ENCODE measurements at regions not wholly inside any gene's neighbourhood (a gene's known extent, or its start where the extent isn't known, plus 50 kb on each side); places are given as distances from the start of the nearest gene placed in this dataset.

GRCh38 chr4:164423819-164424218 lies 330.1 kb upstream of the SMIM31 start:
- Mint-ChIP-seq H3K36me3 (no peaks in the 10 kb centered on the region), H3K4me1 (no peaks in the 10 kb centered on the region), H3K4me3 (no peak overlapping the region), H3K27ac (no peak overlapping the region), H3K27me3 (no peaks in the 10 kb centered on the region), H3K9me3 (peaks cover 9% of the 10 kb centered on the region)

- no peak overlapping the region for H3K27ac Mint-ChIP-seq
- peaks cover 9% of the 10 kb centered on the region for H3K9me3 Mint-ChIP-seq
- H3K4me1 Mint-ChIP-seq: no peaks in the 10 kb centered on the region
- H3K4me3 Mint-ChIP-seq: no peak overlapping the region
- no peaks in the 10 kb centered on the region for H3K36me3 Mint-ChIP-seq
- H3K27me3 Mint-ChIP-seq: no peaks in the 10 kb centered on the region
Observed at GRCh38 chr4:164424846-164425245, 329.1 kb upstream of the SMIM31 start.

GRCh38 chr4:164428561-164428960 lies 325.4 kb upstream of the SMIM31 start:
- H3K4me1 Mint-ChIP-seq: no peaks in the 10 kb centered on the region
- no peak overlapping the region for H3K27ac Mint-ChIP-seq
- no peak overlapping the region for H3K4me3 Mint-ChIP-seq
- no peaks in the 10 kb centered on the region for H3K36me3 Mint-ChIP-seq
- H3K27me3 Mint-ChIP-seq: no peaks in the 10 kb centered on the region
- H3K9me3 Mint-ChIP-seq: no peaks in the 10 kb centered on the region

- Mint-ChIP-seq H3K36me3 (no peaks in the 10 kb centered on the region), H3K27ac (no peak overlapping the region), H3K9me3 (no peaks in the 10 kb centered on the region), H3K4me1 (no peaks in the 10 kb centered on the region), H3K4me3 (no peak overlapping the region), H3K27me3 (no peaks in the 10 kb centered on the region)
Observed at GRCh38 chr4:164438321-164438720, 315.6 kb upstream of the SMIM31 start.

- no peaks in the 10 kb centered on the region for H3K36me3 Mint-ChIP-seq
- no peaks in the 10 kb centered on the region for H3K9me3 Mint-ChIP-seq
Observed at GRCh38 chr4:164439037-164439436, 314.9 kb upstream of the SMIM31 start.

GRCh38 chr4:164440199-164440598 lies 313.7 kb upstream of the SMIM31 start:
- Mint-ChIP-seq H3K27ac (no peak overlapping the region), H3K27me3 (no peaks in the 10 kb centered on the region), H3K9me3 (no peaks in the 10 kb centered on the region), H3K4me3 (no peak overlapping the region), H3K36me3 (no peaks in the 10 kb centered on the region), H3K4me1 (no peaks in the 10 kb centered on the region)

More at GRCh38 chr4:164439037-164439436, 314.9 kb upstream of the SMIM31 start:
- Mint-ChIP-seq H3K4me3 (no peak overlapping the region), H3K4me1 (no peaks in the 10 kb centered on the region), H3K27me3 (no peaks in the 10 kb centered on the region), H3K27ac (no peak overlapping the region)

- no peaks in the 10 kb centered on the region for H3K9me3 Mint-ChIP-seq
- H3K4me3 Mint-ChIP-seq: no peak overlapping the region
- no peaks in the 10 kb centered on the region for H3K4me1 Mint-ChIP-seq
- H3K27ac Mint-ChIP-seq: no peak overlapping the region
- H3K27me3 Mint-ChIP-seq: no peaks in the 10 kb centered on the region
- H3K36me3 Mint-ChIP-seq: no peaks in the 10 kb centered on the region
Observed at GRCh38 chr4:164441109-164441508, 312.8 kb upstream of the SMIM31 start.

- Mint-ChIP-seq H3K27ac (no peak overlapping the region), H3K27me3 (peaks cover under 1% of the 10 kb centered on the region), H3K9me3 (no peaks in the 10 kb centered on the region), H3K4me3 (no peak overlapping the region), H3K36me3 (no peaks in the 10 kb centered on the region), H3K4me1 (no peaks in the 10 kb centered on the region)
Observed at GRCh38 chr4:164442180-164442579, 311.8 kb upstream of the SMIM31 start.

- Mint-ChIP-seq H3K4me1 (no peaks in the 10 kb centered on the region), H3K27ac (no peak overlapping the region), H3K27me3 (peaks cover 2% of the 10 kb centered on the region), H3K36me3 (no peaks in the 10 kb centered on the region), H3K4me3 (no peak overlapping the region), H3K9me3 (no peaks in the 10 kb centered on the region)
Observed at GRCh38 chr4:164446516-164446915, 307.4 kb upstream of the SMIM31 start.

- Mint-ChIP-seq H3K27me3 (no peaks in the 10 kb centered on the region), H3K36me3 (no peaks in the 10 kb centered on the region)
Observed at GRCh38 chr4:164461901-164462300, 292.0 kb upstream of the SMIM31 start.

GRCh38 chr4:164462471-164462870 lies 291.5 kb upstream of the SMIM31 start:
- H3K4me3 Mint-ChIP-seq: no peak overlapping the region
- H3K27ac Mint-ChIP-seq: no peak overlapping the region
- H3K9me3 Mint-ChIP-seq: peaks cover 14% of the 10 kb centered on the region
- H3K4me1 Mint-ChIP-seq: no peaks in the 10 kb centered on the region
- H3K36me3 Mint-ChIP-seq: no peaks in the 10 kb centered on the region
- H3K27me3 Mint-ChIP-seq: no peaks in the 10 kb centered on the region

More at GRCh38 chr4:164461901-164462300, 292.0 kb upstream of the SMIM31 start:
- no peaks in the 10 kb centered on the region for H3K4me1 Mint-ChIP-seq
- no peak overlapping the region for H3K27ac Mint-ChIP-seq
- H3K4me3 Mint-ChIP-seq: no peak overlapping the region
- H3K9me3 Mint-ChIP-seq: peaks cover 14% of the 10 kb centered on the region

- no peaks in the 10 kb centered on the region for H3K36me3 Mint-ChIP-seq
- no peaks in the 10 kb centered on the region for H3K27me3 Mint-ChIP-seq
- H3K27ac Mint-ChIP-seq: no peak overlapping the region
- H3K9me3 Mint-ChIP-seq: peaks cover 9% of the 10 kb centered on the region
- H3K4me3 Mint-ChIP-seq: no peak overlapping the region
- H3K4me1 Mint-ChIP-seq: no peaks in the 10 kb centered on the region
Observed at GRCh38 chr4:164464313-164464712, 289.6 kb upstream of the SMIM31 start.

- H3K4me3 Mint-ChIP-seq: no peak overlapping the region
- no peak overlapping the region for H3K27ac Mint-ChIP-seq
- H3K4me1 Mint-ChIP-seq: no peaks in the 10 kb centered on the region
- no peaks in the 10 kb centered on the region for H3K27me3 Mint-ChIP-seq
- no peaks in the 10 kb centered on the region for H3K36me3 Mint-ChIP-seq
- peaks cover 3% of the 10 kb centered on the region for H3K9me3 Mint-ChIP-seq
Observed at GRCh38 chr4:164467493-164467892, 286.4 kb upstream of the SMIM31 start.

GRCh38 chr4:164481306-164482091 lies 272.4 kb upstream of the SMIM31 start:
- Mint-ChIP-seq H3K4me3 (no peak overlapping the region), H3K9me3 (no peaks in the 10 kb centered on the region), H3K27me3 (no peaks in the 10 kb centered on the region), H3K4me1 (no peaks in the 10 kb centered on the region), H3K36me3 (no peaks in the 10 kb centered on the region), H3K27ac (no peak overlapping the region)

GRCh38 chr4:164482092-164482404 lies 271.9 kb upstream of the SMIM31 start:
- no peaks in the 10 kb centered on the region for H3K9me3 Mint-ChIP-seq
- H3K36me3 Mint-ChIP-seq: no peaks in the 10 kb centered on the region
- no peak overlapping the region for H3K4me3 Mint-ChIP-seq
- no peak overlapping the region for H3K27ac Mint-ChIP-seq
- H3K4me1 Mint-ChIP-seq: no peaks in the 10 kb centered on the region
- H3K27me3 Mint-ChIP-seq: no peaks in the 10 kb centered on the region

GRCh38 chr4:164482758-164483157 lies 271.2 kb upstream of the SMIM31 start:
- H3K9me3 Mint-ChIP-seq: no peaks in the 10 kb centered on the region

GRCh38 chr4:164483711-164484110 lies 270.2 kb upstream of the SMIM31 start:
- no peaks in the 10 kb centered on the region for H3K9me3 Mint-ChIP-seq

More at GRCh38 chr4:164482758-164483157, 271.2 kb upstream of the SMIM31 start:
- H3K27ac Mint-ChIP-seq: no peak overlapping the region
- H3K27me3 Mint-ChIP-seq: no peaks in the 10 kb centered on the region
- H3K4me3 Mint-ChIP-seq: no peak overlapping the region
- H3K36me3 Mint-ChIP-seq: no peaks in the 10 kb centered on the region
- no peaks in the 10 kb centered on the region for H3K4me1 Mint-ChIP-seq

More at GRCh38 chr4:164483711-164484110, 270.2 kb upstream of the SMIM31 start:
- Mint-ChIP-seq H3K27ac (no peak overlapping the region), H3K4me1 (no peaks in the 10 kb centered on the region), H3K36me3 (no peaks in the 10 kb centered on the region), H3K27me3 (no peaks in the 10 kb centered on the region), H3K4me3 (no peak overlapping the region)

Data from activated naive CD4-positive, alpha-beta T cell treated with anti-CD3 and anti-CD28 coated beads, Interleukin-2, amount 50 U/mL, for 24 hours (primary cell).